ENCODE measurements at regions not wholly inside any gene's neighbourhood (a gene's known extent, or its start where the extent isn't known, plus 50 kb on each side); places are given as distances from the start of the nearest gene placed in this dataset. TPM values are rescaled to one million over a fixed set of nuclear protein-coding genes. Genes with fewer than 3 reads are reported as not detected.

Small RNA genes lying in the stretch of these regions (small RNA-seq; reads per million reads assigned to genes)
- gene AC005588.1 (ENCODE audit: insufficient read depth) (not detected), gene AC079809.1 (ENCODE audit: insufficient read depth) (not detected)

Data from neuronal stem cell (in vitro differentiated cells).